Lower lobe of right lung (tissue), 2 donors: ENCODE measurements at regions not wholly inside any gene's neighbourhood (a gene's known extent, or its start where the extent isn't known, plus 50 kb on each side); places are given as distances from the start of the nearest gene placed in this dataset.
"Not testable (repeated sequence)": the region's sequence is repeated elsewhere in the genome, so short reads cannot be mapped to it uniquely, and the experiment has no call there.

Experiments
- ATAC-seq, 2 donors: fragments of 200-7000 bp; cut with Tn5 transposase; one replicate each; pipeline ENCODE4 v1.9.1; 2020 to 2022; ENCODE audit warnings: mild to moderate bottlenecking in 2 of 2, moderate library complexity in 2 of 2
- DNase-seq: peaks from one replicate; pipeline ENCODE4 v3.0.0-alpha.2; 2020
- H3K27ac ChIP-seq: fragments of 200-600 bp; one replicate; pipeline ENCODE4 v1.8.0; 2022
- H3K27me3 ChIP-seq: fragments of 200-600 bp; one replicate; pipeline ENCODE4 v1.8.0; 2022; ENCODE audit warnings: low read depth
- H3K36me3 ChIP-seq: fragments of 200-600 bp; one replicate; pipeline ENCODE4 v1.8.0; 2022; ENCODE audit warnings: mild to moderate bottlenecking
- H3K4me1 ChIP-seq: fragments of 200-600 bp; one replicate; pipeline ENCODE4 v1.8.0; 2022
- H3K4me3 ChIP-seq: fragments of 200-600 bp; one replicate; pipeline ENCODE4 v1.8.0; 2022; ENCODE audit warnings: mild to moderate bottlenecking
- H3K9me3 ChIP-seq: fragments of 200-600 bp; one replicate; pipeline ENCODE4 v1.8.0; 2022
- CTCF ChIP-seq: fragments of 200-600 bp; IDR thresholded peaks from one replicate; pipeline ENCODE4 v1.8.0; 2022; ENCODE audit warnings: antibody characterized with exemption, mild to moderate bottlenecking
- intact Hi-C: fragments of 100-400 bp; cut with DNase I; formaldehyde crosslinking; loops from one replicate; pipeline ENCODE4 v1.11.0; 2022
- donor health status: DM: no; HTN: yes; CAD: no; lungs with severe emphysema.

GRCh38 chr16:76856112-76856511 is 334.9 kb upstream of the MON1B start:
- Histone ChIP-seq H3K9me3 (peaks cover 10% of the 10 kb centered on the region), H3K36me3 (no peaks in the 10 kb centered on the region), H3K27ac (no peak overlapping the region), H3K4me1 (no peaks in the 10 kb centered on the region), H3K4me3 (no peak overlapping the region), H3K27me3 (no peaks in the 10 kb centered on the region)
- intact Hi-C loops = no loop called here
- DNase-seq (no peak), ATAC-seq (no peak)
- TF ChIP-seq CTCF = no peak

GRCh38 chr16:76857402-76857801 is 333.6 kb upstream of the MON1B start:
- no peak overlapping the region for H3K4me3 ChIP-seq
- ATAC-seq (no peak), DNase-seq (no peak)
- no peaks in the 10 kb centered on the region for H3K4me1 ChIP-seq
- H3K27ac ChIP-seq = no peak overlapping the region
- H3K27me3 ChIP-seq = no peaks in the 10 kb centered on the region
- intact Hi-C loops = no loop called here
- H3K36me3 ChIP-seq = no peaks in the 10 kb centered on the region
- peaks cover 10% of the 10 kb centered on the region for H3K9me3 ChIP-seq
- no peak for TF ChIP-seq CTCF

DNA sequence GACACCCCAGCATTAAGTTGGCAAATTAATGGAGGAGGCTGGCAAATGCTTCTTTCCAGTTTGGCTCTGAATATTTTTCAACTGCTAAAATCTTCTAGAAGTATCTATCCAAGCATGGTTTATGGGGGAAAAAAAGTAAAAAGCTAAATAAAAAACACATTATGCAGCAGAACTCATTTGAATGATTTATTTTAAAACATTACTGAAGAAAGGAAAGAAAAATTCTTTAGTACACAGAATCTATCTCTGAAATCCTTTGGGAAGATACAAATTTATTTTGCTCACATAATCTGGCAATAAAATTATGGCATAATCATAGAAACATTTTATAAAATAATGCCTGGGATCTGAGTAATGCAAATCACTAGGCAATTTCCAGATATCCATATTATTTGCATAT is 328.1 kb upstream of the MON1B start:
- ATAC-seq (no peak), DNase-seq (no peak)
- intact Hi-C loops = no loop called here
- Histone ChIP-seq H3K4me1 (no peaks in the 10 kb centered on the region), H3K9me3 (peaks cover 6% of the 10 kb centered on the region), H3K4me3 (no peak overlapping the region), H3K27ac (no peak overlapping the region), H3K27me3 (no peaks in the 10 kb centered on the region), H3K36me3 (no peaks in the 10 kb centered on the region)
- TF ChIP-seq CTCF = no peak

DNA sequence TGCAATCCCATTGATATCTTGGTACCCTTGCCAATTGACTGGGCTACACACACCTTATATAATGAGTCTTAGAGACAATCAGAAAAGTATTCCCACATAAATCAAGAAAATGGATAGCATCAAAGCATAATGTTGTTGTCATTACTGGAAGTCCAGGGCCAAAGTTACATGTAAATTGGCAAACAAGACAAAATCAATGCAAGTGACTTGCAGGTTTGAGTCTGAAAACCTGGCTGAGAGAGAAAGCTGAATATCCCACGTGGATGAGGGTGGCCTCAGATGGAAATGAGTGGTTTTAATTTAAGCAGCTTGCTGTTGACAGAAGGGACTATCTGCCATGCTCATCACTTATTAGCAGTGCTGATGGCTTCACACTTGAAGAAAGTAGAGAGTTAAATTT is 324.0 kb upstream of the MON1B start:
- DNase-seq = no peak
- intact Hi-C loops = no loop called here
- H3K36me3 ChIP-seq = no peaks in the 10 kb centered on the region
- no peak for ATAC-seq
- no peak overlapping the region for H3K27ac ChIP-seq
- no peaks in the 10 kb centered on the region for H3K4me1 ChIP-seq
- TF ChIP-seq CTCF = no peak
- no peaks in the 10 kb centered on the region for H3K9me3 ChIP-seq
- H3K4me3 ChIP-seq = no peak overlapping the region
- no peaks in the 10 kb centered on the region for H3K27me3 ChIP-seq

GRCh38 chr16:76875898-76876297 is 315.1 kb upstream of the MON1B start:
- no peaks in the 10 kb centered on the region for H3K4me1 ChIP-seq
- TF ChIP-seq CTCF = no peak

GRCh38 chr16:76879420-76879819 is 311.6 kb upstream of the MON1B start:
- no peak overlapping the region for H3K4me3 ChIP-seq
- no peaks in the 10 kb centered on the region for H3K9me3 ChIP-seq
- H3K36me3 ChIP-seq = no peaks in the 10 kb centered on the region
- no peak overlapping the region for H3K27ac ChIP-seq
- no peak for TF ChIP-seq CTCF
- DNase-seq (no peak), ATAC-seq (no peak)
- H3K27me3 ChIP-seq = no peaks in the 10 kb centered on the region
- intact Hi-C loops = no loop called here
- H3K4me1 ChIP-seq = no peaks in the 10 kb centered on the region

More at GRCh38 chr16:76875898-76876297, 315.1 kb upstream of the MON1B start:
- no peaks in the 10 kb centered on the region for H3K27me3 ChIP-seq
- no peak overlapping the region for H3K4me3 ChIP-seq
- ATAC-seq (no peak), DNase-seq (no peak)
- no peaks in the 10 kb centered on the region for H3K36me3 ChIP-seq
- no peak overlapping the region for H3K27ac ChIP-seq
- intact Hi-C loops = no loop called here
- H3K9me3 ChIP-seq = no peaks in the 10 kb centered on the region

DNA sequence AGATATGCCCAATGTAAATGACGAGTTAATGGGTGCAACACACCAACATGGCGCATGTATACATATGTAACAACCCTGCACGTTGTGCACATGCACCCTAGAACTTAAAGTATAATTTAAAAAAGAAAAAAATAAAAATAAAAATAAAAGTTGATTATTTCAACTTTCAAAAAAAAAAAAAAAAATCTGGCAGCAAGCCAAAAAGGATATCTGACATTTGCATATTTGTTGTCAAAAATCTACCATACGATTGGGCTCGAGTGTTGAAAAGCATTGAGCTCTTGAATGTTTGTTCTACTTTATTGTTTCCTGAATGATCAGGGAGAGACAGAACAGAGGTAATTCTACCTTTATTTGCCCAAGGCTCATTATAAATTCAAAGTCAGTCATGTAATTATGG is 310.5 kb upstream of the MON1B start:
- H3K9me3 ChIP-seq, H3K27me3 ChIP-seq, H3K36me3 ChIP-seq, H3K4me1 ChIP-seq, H3K27ac ChIP-seq, H3K4me3 ChIP-seq, ATAC-seq, intact Hi-C loops, DNase-seq: not testable (repeated sequence)
